ENCODE measurements at regions not wholly inside any gene's neighbourhood (a gene's known extent, or its start where the extent isn't known, plus 50 kb on each side); places are given as distances from the start of the nearest gene placed in this dataset.

DNA sequence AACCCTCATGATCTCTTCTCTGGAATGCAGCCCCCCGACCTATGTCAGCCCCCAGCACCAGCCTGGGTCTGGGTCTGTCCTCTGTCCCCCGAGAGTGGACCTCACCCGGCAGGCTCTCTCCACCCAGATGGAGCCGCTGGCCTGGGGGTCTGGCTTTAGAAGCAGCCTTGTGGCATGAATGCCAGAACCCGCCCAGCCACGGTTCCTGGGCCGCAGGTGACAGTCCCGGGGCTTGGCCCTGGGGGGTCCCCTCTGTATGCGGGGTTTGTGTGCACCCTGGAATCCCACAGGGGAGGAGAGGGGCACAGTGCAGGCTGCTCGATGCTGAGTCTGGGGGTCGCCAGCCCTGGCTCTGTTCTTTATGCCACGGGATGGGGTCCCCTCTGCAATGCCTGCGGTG lies 96.0 kb upstream of the ACTRT2 start (continued):
- no peak for TF ChIP-seq ESRRG (CRISPR knock-in tag; IDR thresholded peaks at IDR 0.05)
- no peak for TF ChIP-seq GLIS3 (CRISPR knock-in tag; IDR thresholded peaks at IDR 0.05)
- no peak for TF ChIP-seq TOX (CRISPR knock-in tag; IDR thresholded peaks at IDR 0.05; ENCODE audit: borderline replicate concordance)
- TF ChIP-seq ISL1 (CRISPR knock-in tag; IDR thresholded peaks at IDR 0.05), result no peak

- TF ChIP-seq ZFP3 (CRISPR knock-in tag; IDR thresholded peaks at IDR 0.05) (no peak), TOX (CRISPR knock-in tag; IDR thresholded peaks at IDR 0.05; ENCODE audit: borderline replicate concordance) (no peak), ZNF565 (CRISPR knock-in tag; conservative IDR thresholded peaks at IDR 0.05; ENCODE audit: low read depth) (no peak), SNAI2 (CRISPR knock-in tag; IDR thresholded peaks at IDR 0.05) (no peak), BACH2 (CRISPR knock-in tag; IDR thresholded peaks at IDR 0.05; ENCODE audit: borderline replicate concordance) (no peak)
- no peak for ATAC-seq
Observed at GRCh38 chr1:2925918-2926317, 95.3 kb upstream of the ACTRT2 start.

DNA sequence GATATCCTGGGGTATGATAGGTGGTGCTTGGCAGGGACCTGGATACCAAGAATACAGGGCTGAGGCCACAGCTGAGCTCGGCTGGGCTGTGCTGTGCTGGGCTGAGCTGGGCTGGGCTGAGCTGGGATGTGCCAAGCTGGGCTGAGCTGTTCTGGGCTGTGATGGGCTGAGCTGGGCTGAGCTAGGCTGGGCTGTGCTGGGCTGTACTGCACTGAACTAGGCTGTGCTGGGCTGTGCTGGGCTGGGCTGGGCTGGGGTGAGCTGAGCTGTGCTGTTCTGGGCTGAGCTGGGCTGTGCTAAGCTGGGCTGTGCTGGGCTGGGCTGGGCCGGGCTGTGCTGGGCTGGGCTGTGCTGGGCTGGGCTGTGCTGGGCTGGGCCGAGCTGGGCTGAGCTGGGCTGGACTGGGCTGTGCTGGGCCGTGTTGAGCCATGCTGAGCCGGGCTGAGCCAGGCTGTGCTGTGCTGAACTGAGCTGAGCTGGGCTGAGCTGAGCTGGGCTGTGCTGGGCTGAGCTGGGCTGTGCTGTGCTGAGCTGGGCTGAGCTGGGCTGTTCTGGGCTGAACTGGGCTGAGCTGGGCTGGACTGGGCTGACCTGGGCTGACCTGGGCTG lies 94.7 kb upstream of the ACTRT2 start:
- ATAC-seq, result no peak
- no peak for TF ChIP-seq ZC3H10 (CRISPR knock-in tag; IDR thresholded peaks at IDR 0.05)

DNA sequence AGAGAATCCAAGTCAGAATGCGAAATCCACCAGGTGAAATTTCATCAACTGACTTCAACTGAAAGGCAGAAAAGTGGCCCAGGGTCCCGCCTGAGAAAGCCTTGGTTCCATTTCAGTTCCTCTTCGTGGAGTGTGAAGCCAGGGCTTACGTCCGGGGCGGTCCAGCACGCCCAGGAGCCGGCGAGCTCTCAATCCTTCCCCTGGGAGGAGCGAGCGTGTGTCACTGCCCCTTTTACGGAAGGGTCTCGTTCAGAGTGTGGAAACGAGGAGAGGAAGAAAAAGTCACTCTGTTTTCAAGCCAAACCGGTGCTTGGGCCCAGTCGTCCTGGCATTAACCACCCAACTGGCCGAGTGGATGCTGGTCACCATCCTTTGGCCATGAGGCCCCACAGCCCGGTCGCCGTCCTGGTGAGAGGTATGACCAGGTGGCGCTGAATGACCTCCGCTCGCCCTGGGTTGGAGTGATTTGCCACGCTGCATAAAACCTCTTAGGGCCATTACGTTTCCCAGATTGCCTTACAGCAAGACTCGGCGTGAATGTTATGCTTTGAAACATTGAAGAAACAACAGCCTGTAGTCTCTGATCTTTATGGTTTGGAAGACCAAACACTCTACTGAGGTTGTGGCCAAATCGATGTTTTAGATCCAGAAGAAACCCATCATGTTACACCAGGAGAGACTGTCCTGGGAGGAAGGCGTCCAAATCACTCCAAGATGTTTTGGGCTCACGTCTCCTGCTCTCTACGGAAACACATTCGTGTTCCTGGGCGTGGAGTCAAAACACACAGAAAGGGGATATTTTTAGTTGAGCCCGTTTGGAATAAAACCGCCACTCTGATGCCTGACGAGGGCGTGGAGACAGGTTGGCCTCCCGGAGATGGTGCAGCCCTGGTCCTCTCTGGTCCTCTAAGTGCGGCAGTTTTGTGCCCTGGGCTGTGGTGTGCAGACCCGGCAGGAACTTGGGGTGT lies 93.6 kb upstream of the ACTRT2 start:
- TF ChIP-seq ZC3H10 (CRISPR knock-in tag; IDR thresholded peaks at IDR 0.05), result no peak
- TF ChIP-seq TOX (CRISPR knock-in tag; IDR thresholded peaks at IDR 0.05; ENCODE audit: borderline replicate concordance), result no peak
- no peak for TF ChIP-seq SNAI2 (CRISPR knock-in tag; IDR thresholded peaks at IDR 0.05)
- no peak for TF ChIP-seq RARB (CRISPR knock-in tag; IDR thresholded peaks at IDR 0.05)
- TF ChIP-seq, protein P1, sequence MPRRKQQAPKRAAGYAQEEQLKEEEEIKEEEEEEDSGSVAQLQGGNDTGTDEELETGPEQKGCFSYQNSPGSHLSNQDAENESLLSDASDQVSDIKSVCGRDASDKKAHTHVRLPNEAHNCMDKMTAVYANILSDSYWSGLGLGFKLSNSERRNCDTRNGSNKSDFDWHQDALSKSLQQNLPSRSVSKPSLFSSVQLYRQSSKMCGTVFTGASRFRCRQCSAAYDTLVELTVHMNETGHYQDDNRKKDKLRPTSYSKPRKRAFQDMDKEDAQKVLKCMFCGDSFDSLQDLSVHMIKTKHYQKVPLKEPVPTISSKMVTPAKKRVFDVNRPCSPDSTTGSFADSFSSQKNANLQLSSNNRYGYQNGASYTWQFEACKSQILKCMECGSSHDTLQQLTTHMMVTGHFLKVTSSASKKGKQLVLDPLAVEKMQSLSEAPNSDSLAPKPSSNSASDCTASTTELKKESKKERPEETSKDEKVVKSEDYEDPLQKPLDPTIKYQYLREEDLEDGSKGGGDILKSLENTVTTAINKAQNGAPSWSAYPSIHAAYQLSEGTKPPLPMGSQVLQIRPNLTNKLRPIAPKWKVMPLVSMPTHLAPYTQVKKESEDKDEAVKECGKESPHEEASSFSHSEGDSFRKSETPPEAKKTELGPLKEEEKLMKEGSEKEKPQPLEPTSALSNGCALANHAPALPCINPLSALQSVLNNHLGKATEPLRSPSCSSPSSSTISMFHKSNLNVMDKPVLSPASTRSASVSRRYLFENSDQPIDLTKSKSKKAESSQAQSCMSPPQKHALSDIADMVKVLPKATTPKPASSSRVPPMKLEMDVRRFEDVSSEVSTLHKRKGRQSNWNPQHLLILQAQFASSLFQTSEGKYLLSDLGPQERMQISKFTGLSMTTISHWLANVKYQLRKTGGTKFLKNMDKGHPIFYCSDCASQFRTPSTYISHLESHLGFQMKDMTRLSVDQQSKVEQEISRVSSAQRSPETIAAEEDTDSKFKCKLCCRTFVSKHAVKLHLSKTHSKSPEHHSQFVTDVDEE (CRISPR knock-in tag; IDR thresholded peaks at IDR 0.05), result no peak
- TF ChIP-seq OSR1 (CRISPR knock-in tag; IDR thresholded peaks at IDR 0.05), result no peak
- no peak for TF ChIP-seq CREB5 (CRISPR knock-in tag; IDR thresholded peaks at IDR 0.05; ENCODE audit: low read depth)
- TF ChIP-seq ESRRG (CRISPR knock-in tag; IDR thresholded peaks at IDR 0.05), result no peak
- no peak for TF ChIP-seq PPARA (CRISPR knock-in tag; IDR thresholded peaks at IDR 0.05; ENCODE audit: borderline replicate concordance)
- TF ChIP-seq CSRNP3 (CRISPR knock-in tag; IDR thresholded peaks at IDR 0.05), result no peak
- TF ChIP-seq ZNF70 (CRISPR knock-in tag; IDR thresholded peaks at IDR 0.05), result no peak
- no peak for TF ChIP-seq ZFP30 (CRISPR knock-in tag; IDR thresholded peaks at IDR 0.05)
- no peak for TF ChIP-seq GLIS3 (CRISPR knock-in tag; IDR thresholded peaks at IDR 0.05)
- ATAC-seq, result no peak

GRCh38 chr1:2928366-2929325 lies 92.6 kb upstream of the ACTRT2 start:
- no peak for ATAC-seq
- no peak for TF ChIP-seq PPARA (CRISPR knock-in tag; IDR thresholded peaks at IDR 0.05; ENCODE audit: borderline replicate concordance)
- TF ChIP-seq ZNF565 (CRISPR knock-in tag; conservative IDR thresholded peaks at IDR 0.05; ENCODE audit: low read depth), result no peak
- TF ChIP-seq ESRRG (CRISPR knock-in tag; IDR thresholded peaks at IDR 0.05), result no peak
- no peak for TF ChIP-seq ZFP30 (CRISPR knock-in tag; IDR thresholded peaks at IDR 0.05)
- no peak for TF ChIP-seq ZNF70 (CRISPR knock-in tag; IDR thresholded peaks at IDR 0.05)

Data from SK-N-SH treated with all-trans-retinoic acid at 6 μM for 48 hours (cell line).